Endothelial cell (in vitro differentiated cells): ENCODE measurements at regions not wholly inside any gene's neighbourhood (a gene's known extent, or its start where the extent isn't known, plus 50 kb on each side); places are given as distances from the start of the nearest gene placed in this dataset.

ENCODE experiments used
- DNase-seq: peaks from one replicate; pipeline ENCODE4 v3.0.0; 2021; ENCODE audit warnings: low spot score
- H3K27ac Mint-ChIP-seq: one replicate; pipeline ENCODE4 v1.8.0; 2021; ENCODE audit warnings: mixed read lengths, inconsistent platforms; ENCODE audit not compliant: unreplicated experiment
- H3K27me3 Mint-ChIP-seq: one replicate; pipeline ENCODE4 v1.8.0; 2021; ENCODE audit warnings: mild to moderate bottlenecking, moderate library complexity, mixed read lengths, inconsistent platforms; ENCODE audit not compliant: unreplicated experiment
- H3K36me3 Mint-ChIP-seq: one replicate; pipeline ENCODE4 v1.8.0; 2021; ENCODE audit warnings: mild to moderate bottlenecking, low read depth, mixed read lengths, inconsistent platforms; ENCODE audit not compliant: unreplicated experiment
- H3K4me1 Mint-ChIP-seq: one replicate; pipeline ENCODE4 v1.8.0; 2021; ENCODE audit warnings: mild to moderate bottlenecking, mixed read lengths, inconsistent platforms; ENCODE audit not compliant: unreplicated experiment
- H3K4me3 Mint-ChIP-seq: one replicate; pipeline ENCODE4 v1.8.0; 2021; ENCODE audit warnings: mild to moderate bottlenecking, mixed read lengths, inconsistent platforms; ENCODE audit not compliant: unreplicated experiment
- H3K9me3 Mint-ChIP-seq: one replicate; pipeline ENCODE4 v1.8.0; 2021; ENCODE audit warnings: mixed read lengths, inconsistent platforms; ENCODE audit not compliant: unreplicated experiment
- CTCF ChIP-seq: fragments of 200-600 bp; sonication (generic); IDR thresholded peaks from one replicate; pipeline ENCODE4 v1.5.0; 2021; ENCODE audit warnings: antibody characterized with exemption; ENCODE audit not compliant: unreplicated experiment

GRCh38 chr13:34617473-34618083 is 324.5 kb upstream of the NBEA start:
- Mint-ChIP-seq H3K36me3 (no peaks in the 10 kb centered on the region), H3K27me3 (no peaks in the 10 kb centered on the region), H3K27ac (no peak overlapping the region), H3K9me3 (no peaks in the 10 kb centered on the region), H3K4me3 (no peak overlapping the region), H3K4me1 (no peaks in the 10 kb centered on the region)
- no peak for DNase-seq
- TF ChIP-seq CTCF: no peak

- no peaks in the 10 kb centered on the region for H3K4me1 Mint-ChIP-seq
- DNase-seq: no peak
- no peaks in the 10 kb centered on the region for H3K36me3 Mint-ChIP-seq
- H3K27me3 Mint-ChIP-seq: no peaks in the 10 kb centered on the region
- no peaks in the 10 kb centered on the region for H3K9me3 Mint-ChIP-seq
- no peak overlapping the region for H3K4me3 Mint-ChIP-seq
- H3K27ac Mint-ChIP-seq: no peak overlapping the region
- no peak for TF ChIP-seq CTCF
These were observed 323.4 kb upstream of the NBEA start for GRCh38 chr13:34618654-34619053.

- DNase-seq: no peak
- no peak overlapping the region for H3K27ac Mint-ChIP-seq
- no peaks in the 10 kb centered on the region for H3K27me3 Mint-ChIP-seq
- H3K4me3 Mint-ChIP-seq: no peak overlapping the region
- no peaks in the 10 kb centered on the region for H3K4me1 Mint-ChIP-seq
- no peaks in the 10 kb centered on the region for H3K36me3 Mint-ChIP-seq
- no peak for TF ChIP-seq CTCF
- H3K9me3 Mint-ChIP-seq: no peaks in the 10 kb centered on the region
These were observed 322.7 kb upstream of the NBEA start for GRCh38 chr13:34619326-34619725.

GRCh38 chr13:34620074-34620850 is 321.8 kb upstream of the NBEA start:
- H3K27ac Mint-ChIP-seq: no peak overlapping the region
- no peak overlapping the region for H3K4me3 Mint-ChIP-seq
- H3K9me3 Mint-ChIP-seq: no peaks in the 10 kb centered on the region
- no peaks in the 10 kb centered on the region for H3K36me3 Mint-ChIP-seq
- DNase-seq: no peak
- no peaks in the 10 kb centered on the region for H3K4me1 Mint-ChIP-seq
- TF ChIP-seq CTCF: no peak
- no peaks in the 10 kb centered on the region for H3K27me3 Mint-ChIP-seq

GRCh38 chr13:34620862-34621261 is 321.2 kb upstream of the NBEA start:
- H3K27me3 Mint-ChIP-seq: no peaks in the 10 kb centered on the region
- H3K27ac Mint-ChIP-seq: no peak overlapping the region
- no peaks in the 10 kb centered on the region for H3K36me3 Mint-ChIP-seq
- no peak for TF ChIP-seq CTCF
- no peaks in the 10 kb centered on the region for H3K9me3 Mint-ChIP-seq
- H3K4me1 Mint-ChIP-seq: no peaks in the 10 kb centered on the region
- no peak for DNase-seq
- H3K4me3 Mint-ChIP-seq: no peak overlapping the region
